ENCODE measurements at regions not wholly inside any gene's neighbourhood (a gene's known extent, or its start where the extent isn't known, plus 50 kb on each side); places are given as distances from the start of the nearest gene placed in this dataset.

- no peak for TF ChIP-seq CTCF (IDR thresholded peaks at IDR 0.05; ENCODE audit: low read depth, low read length)
- TF ChIP-seq EZH2phosphoT487 (IDR thresholded peaks at IDR 0.05; ENCODE audit: low read depth) = no peak
Observed at GRCh38 chr15:57849317-57849716, 142.8 kb downstream of the POLR2M start.
